GM18909 (cell line): ENCODE measurements at regions not wholly inside any gene's neighbourhood (a gene's known extent, or its start where the extent isn't known, plus 50 kb on each side); places are given as distances from the start of the nearest gene placed in this dataset.
"Not testable (repeated sequence)": the region's sequence is repeated elsewhere in the genome, so short reads cannot be mapped to it uniquely, and the experiment has no call there.

Experiments
- ATAC-seq: cut with Tn5 transposase; IDR thresholded peaks from one replicate; pipeline ENCODE4 v1.9.1; 2021; ENCODE audit warnings: mild to moderate bottlenecking; ENCODE audit not compliant: unreplicated experiment, poor library complexity

DNA sequence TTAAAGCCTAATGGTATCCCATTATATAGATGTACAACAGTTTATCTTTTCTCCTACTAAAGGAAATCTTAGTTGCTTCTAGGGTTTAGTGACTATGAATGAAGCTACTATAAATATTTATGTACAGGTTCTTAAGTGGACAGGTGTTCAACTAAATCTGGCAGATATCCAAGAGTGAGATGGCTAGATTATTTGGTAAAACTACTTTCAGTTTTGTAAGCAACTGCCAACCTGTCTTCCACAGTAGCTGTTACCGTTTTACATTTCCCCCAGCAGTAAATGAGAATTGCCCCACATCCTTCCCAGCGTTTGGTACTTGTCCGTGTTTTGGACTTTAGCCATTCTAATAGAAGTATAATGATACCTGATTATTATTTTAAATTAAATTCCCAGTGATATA, 144.9 kb upstream of the MAGI2 start:
- no peak for ATAC-seq

DNA sequence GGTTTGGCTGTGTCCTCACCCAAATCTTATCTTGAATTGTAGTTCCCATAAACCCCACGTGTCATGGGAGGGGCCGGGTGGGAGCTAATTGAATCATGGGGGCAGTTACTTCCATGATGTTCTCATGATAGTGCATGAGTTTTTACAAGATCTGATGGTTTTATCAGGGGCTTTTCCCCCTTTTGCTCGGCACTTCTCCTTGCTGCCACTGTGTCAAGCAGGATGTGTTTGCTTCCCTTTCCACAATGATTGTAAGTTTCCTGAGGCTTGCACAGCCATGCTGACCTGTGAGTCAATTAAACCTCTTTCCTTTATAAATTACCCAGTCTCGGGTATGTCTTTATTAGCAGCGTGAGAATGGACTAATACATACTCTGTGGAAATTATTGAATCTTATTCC, 141.2 kb upstream of the MAGI2 start:
- ATAC-seq: not testable (repeated sequence)

DNA sequence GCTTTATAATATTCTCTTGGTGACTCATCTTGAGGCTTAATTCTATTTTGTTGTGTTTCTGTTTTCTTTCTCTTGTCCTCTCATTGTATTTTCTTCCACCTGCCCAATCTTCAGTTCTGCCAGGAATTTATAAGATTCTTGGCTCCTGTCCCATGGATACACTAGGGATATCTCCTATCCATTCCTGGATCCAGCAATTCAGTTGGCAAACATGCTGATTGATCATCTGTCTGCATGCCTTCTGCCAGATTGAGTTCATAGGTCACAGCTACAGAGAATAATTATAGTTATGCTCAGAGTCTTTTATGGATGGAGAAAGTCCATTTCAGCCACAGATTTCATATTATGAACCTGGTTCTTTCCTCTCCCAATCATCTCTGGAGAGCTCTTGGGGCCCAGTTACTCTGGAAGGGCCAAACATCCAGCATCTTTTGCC, 140.4 kb upstream of the MAGI2 start:
- no peak for ATAC-seq

DNA sequence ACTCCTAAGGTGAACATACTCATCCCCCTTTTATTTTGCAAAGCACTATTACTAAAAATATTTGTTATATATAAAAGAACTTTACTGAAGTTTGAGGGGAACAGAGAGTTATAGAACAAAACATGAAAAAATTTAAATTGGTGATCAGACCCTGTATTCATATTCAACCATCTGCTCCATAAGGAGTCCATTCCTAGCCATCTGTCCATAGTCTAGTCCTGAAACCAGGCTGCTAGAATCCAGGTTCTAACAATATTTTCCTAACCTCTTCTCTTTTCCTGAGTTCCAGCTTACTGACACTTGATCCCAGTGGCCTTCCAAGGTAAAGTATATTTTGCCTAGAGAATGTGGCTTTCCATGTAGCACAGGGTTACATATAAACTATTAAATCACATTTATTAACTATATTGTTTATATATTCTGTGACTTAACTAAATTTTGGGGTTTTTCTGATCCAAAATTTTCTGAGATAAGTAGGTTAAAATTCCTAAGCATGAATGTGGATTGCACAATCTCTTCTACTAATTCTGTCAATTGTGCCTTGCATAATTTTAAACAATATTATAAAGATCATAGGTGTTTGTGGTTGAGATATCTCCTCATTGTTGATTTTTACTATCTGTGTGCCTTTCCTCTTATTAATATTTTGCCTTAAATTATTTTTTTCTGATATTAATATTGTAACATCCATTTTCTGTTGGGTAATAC, 137.6 kb upstream of the MAGI2 start:
- no peak for ATAC-seq

DNA sequence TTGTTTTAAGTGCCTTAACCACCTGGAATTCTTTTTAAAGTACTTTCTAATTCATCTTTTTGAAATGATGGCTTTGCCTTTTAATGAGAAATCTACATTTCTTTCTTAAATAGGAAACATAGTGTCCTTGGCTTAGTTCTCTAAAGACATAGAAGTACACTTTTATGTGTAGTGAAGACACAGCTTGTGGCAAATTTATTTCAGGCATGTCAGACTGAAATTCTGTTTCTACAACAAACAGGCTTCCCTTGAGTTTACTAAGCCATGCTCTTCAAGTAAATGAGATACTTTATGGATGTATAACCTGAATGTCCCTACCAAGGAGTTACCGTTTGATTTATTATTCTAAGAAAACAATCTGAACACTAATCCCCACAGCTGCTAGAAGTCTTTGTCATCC, 136.9 kb upstream of the MAGI2 start:
- ATAC-seq: no peak

DNA sequence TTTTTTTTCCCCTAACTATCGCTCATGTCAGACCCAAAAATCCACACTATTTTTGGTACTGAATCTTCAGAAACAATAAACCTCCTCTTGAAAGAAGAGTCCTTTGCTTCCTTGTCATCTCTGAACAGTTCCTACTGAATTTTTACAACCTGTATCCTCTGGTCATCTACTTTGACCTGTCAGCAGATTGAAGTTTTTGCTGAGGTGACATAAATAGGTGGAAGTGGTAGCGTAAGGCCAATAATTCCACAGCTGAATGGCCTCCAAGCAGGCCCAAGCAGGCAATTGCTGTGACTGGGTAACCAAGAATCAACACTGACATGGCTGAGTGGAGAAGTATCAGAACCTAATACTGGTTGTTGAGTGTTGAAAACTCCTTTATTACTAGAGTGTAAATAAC, 117.4 kb upstream of the MAGI2 start:
- no peak for ATAC-seq

DNA sequence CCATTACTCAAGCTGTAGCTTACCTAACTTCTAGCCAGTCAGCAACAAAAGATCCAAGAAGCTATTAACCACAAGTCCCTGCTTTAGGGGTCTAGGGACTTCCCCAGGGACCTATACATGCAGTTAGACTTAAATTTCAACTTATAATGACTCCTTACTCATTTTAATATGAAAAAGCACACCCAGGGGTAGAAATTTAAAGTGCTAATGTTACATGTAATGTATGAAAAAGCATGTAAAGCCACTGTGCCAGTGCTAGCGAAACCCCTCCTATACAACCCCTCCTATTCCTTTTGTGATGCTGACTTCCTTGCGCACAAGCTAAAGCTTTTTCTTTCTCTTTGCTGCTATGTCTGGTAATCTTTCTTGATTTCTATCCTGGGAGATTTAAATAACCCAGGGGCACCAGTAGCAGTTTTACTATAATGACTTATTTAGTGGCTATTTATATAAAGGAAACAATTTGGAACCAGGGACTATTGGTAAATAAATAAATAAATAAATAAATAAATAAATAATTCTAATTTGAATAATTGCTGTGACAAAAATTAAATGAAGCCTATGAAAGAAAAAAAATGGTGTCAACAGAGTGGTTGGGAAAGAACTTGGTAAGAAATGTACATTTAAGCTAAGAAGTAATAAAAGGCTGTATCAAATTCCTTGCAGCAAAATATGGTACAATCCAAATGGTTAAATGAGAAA, 110.5 kb upstream of the MAGI2 start:
- no peak for ATAC-seq

DNA sequence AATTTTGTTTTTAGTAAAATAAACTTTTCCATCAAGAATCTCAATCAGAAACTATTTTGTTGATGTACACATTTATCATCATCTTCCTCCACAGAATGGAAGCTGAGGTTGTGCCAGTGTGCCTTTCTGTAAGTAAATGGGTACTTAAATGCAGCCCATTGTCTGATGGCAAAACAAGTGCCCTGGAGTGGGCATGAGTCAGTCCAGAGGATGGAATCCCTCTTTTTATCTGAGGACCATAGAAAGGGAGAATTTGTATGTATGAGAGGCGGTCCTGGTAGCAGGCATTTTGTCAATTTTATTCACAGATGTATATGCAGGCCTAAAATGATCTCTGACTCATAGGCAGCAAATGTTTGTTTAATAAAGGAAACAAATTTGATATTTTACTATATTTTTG, 102.1 kb upstream of the MAGI2 start:
- ATAC-seq: no peak

DNA sequence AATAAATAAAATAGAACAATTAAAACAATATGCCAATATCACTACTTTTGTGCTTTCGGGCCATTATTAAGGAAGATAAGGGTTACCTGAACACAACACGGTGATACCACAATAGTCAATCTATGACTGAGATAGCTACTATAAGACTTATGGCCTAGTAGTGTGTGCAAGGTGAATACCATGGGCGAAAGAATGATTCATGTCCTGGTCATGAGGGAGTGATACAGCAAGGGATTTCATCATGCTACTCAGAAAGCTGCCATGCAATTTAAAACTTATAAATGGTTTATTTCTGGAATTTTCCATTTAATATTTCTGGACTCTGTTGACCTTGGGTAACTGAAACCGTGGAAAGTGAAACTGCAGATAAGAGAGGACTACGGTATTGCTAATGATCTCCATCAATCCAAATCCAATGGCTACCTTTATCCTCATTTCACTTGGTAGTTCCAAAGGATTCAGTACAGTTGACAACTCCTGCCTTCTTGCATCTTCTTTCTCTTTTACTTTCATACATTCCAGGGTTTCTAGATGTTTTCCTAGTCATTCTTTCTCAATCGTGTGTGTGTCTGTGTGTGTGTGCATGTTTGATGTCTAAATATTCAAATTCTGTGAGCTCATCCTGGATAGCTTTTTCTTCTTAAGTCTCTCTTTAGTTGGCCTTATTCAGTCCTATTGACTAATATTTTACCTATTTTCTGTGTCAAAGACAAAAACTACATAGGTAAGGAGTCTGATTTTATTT, 100.5 kb upstream of the MAGI2 start:
- no peak for ATAC-seq

DNA sequence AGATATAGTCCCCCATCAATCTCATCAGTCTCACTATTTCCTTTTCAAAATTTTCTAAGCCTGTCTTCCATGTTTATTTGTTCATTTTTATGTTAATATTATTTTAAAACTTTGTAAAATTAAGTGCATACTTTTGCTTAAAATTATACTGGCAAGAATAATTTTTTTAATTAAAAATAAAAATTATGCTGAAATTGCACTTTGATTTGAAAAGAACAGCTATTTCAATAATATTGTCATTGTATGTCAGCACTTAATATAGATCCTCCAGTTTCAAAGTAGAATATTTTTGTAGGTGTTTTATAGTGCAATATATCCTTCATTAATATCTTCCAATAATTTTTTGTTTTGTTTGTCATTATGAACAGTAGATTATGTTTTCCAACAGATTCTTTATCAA, 99.0 kb upstream of the MAGI2 start:
- ATAC-seq: no peak

DNA sequence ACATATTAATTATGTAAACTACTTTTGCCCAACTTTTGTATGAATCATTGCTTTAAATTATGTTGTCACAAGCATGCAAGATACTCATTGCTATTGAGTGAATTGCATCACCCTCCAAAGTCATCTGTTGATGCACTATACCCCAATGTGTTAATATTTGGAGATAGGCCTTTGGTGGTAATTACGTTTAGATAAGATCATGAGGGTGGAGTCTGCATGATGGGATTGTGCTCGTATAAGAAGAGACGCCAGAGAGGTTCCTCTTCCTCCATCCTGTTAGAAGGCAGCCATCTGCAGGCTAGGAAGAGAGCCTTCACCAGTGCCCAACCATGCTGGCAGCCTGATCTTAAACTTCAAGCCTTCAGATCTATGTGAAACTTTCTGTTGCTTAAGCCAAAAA, 95.3 kb upstream of the MAGI2 start:
- ATAC-seq: no peak

DNA sequence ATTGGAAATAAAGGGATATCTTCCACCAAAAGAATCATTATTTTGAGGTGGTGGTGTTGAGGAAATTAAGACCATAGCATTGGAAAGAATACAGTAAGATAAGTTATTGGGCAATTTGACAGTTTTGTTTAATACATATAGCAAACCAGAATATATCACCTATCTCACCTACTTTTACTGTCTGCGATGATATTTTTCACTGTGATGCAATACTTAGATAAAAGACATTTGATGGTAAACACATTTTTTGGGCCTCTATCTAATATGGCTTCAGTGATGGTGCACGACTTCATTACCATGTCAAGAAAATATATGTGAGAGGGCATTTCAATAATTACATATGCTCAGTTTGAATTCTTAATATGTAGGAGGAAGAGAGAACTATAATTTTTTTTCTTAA, 93.7 kb upstream of the MAGI2 start:
- ATAC-seq: no peak

DNA sequence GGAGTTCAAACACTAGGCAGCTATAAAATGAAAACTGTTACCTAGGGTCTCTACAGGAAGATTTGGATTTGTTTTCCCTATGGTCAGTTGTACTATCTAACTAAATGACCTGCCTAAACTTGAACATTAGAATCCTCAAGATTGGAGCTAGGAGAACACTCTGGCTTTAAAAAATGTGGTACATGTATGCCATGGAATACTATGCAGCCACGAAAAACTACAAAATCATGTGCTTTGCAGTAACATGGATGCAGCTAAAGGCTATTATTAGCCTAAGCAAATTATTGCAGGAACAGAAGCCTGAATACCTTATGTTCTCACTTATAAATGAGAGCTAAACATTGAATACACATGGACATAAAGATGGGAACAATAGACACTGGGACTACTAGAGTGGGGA, 87.1 kb upstream of the MAGI2 start:
- no peak for ATAC-seq

DNA sequence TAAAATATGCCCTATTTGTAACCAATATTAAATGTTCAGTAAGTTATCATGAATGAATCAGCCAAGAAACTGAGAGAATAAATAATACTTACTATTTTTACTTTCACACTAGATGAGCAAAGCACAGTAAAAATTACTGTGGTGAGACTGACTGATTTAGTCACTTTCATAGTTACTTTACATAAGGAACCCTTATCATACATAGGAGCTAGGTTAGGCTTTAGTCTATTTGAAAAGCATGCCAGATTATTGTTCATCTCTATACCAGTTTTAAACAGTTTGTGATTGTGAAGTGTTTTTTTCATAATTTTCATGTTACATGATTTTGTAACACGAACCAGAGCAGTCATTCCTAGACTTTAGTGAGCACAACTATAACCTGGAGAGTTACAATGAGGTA, 80.7 kb upstream of the MAGI2 start:
- no peak for ATAC-seq

DNA sequence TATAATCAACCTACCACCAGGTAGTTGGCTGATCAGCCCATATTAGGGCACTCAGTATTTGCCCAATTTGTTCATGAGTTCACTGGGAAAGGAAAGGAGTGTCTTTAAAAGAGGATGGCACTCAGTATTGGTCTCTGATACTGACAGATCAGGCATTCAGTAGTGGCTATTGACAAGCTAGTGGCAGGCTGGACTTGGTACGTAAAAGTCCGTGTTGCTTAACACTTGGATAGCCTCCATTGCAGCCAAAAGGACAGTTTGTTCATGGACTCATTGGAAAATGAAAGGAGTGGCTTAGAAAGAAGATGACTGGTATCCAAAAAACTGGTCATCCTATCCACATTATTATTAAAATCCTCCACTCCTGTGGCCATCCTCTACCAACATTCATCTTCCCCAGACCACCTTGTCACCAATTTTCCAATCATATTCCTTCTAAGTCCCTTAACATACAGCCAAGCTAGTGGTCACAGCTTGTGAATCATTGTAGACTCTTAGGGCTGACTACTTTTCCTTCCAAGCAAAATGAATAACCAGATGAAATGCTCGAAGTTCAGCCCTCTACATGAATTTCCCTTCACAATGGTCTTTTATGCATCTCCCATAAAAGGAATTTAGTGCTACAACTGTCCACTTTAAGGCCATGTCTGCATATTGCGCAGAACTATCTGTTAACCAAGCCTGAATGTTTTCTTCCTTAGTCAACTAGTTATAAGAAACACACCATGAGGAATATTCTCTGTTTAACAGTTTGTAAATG, 78.6 kb upstream of the MAGI2 start:
- no peak for ATAC-seq

DNA sequence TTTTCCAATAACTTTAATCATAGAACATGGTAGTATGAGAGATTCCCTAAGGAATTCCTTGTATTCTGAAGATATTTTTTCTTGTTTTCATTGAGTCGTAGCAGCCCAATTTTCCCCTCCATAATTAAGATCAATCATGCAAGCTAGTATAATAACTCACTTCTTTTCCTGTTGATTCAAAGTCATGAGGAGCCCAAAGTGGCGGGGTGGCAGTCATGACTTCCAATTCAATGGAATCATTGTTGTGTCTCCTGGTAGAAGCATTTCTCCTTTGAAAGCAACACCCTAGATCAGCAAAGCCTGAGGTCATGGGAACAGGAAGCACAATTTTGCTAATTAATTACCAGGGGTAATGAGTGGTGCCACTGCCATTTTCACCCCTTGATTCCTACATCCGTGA, 77.6 kb upstream of the MAGI2 start:
- no peak for ATAC-seq

DNA sequence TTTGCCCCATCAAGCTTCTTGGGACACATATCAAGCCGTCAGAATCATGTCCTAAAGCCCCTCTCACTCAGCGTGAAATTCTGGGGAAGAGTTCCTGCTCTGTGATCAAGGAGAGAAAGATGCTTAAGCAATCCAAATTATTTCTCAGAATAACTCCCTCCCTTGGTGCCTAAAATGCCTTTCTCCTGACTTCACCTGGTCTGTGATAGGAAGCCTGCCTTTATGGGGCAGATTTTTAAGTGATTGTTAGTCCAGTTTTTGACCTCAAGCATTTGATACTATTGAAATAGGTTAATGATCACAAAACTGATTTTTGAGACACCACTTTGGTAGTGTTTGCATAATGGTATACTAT, 76.4 kb upstream of the MAGI2 start:
- no peak for ATAC-seq

DNA sequence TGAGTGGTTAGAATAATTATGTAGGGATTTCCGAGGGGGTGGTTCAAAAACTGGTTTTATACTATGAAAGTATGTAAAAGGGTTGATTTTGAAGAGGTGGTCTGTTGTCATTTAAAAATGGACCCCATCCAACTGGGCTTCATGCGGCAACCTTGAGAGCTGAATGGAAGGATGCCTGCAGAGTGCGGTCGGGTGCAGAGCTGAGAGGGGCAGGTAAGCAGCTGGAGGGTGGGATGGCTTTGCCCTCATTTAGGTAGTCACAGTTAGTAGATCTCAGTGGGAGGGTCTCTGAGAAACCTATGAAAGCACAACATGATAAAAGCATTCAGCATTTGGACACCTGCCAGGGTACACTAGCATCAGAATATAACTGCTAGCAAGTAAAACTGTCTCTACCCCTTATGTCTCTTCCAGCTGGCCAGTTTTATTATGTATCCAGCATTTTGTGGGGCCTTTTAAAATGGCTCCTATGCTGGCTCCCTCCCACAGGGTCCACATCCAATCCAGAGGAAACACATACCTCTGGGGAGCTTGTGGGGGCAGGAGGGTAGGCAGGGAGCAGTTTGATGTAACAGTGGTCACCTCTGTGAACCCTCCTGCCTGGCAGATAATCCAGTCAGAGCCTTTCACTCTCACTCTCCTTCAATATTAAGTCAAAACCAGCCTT, 75.9 kb upstream of the MAGI2 start:
- ATAC-seq: no peak

DNA sequence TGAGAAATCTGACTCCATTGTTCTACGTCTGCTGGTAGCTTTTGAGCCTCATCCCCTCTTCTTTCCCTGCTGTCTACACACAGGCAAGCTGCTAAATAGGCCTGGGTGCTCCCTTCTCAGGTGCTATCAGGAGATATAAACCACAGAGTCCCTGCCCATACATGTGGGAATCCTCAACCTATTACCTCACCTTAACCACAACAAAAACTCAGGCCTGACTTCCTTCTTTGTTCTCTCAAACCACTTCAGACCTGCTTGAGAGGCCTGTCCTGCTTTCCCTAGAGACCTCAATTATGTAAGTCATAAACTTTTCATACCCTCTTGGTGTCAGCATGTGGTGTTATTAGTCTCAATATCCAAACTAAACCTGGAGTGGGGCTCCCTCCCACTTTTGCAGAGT, 75.0 kb upstream of the MAGI2 start:
- no peak for ATAC-seq

DNA sequence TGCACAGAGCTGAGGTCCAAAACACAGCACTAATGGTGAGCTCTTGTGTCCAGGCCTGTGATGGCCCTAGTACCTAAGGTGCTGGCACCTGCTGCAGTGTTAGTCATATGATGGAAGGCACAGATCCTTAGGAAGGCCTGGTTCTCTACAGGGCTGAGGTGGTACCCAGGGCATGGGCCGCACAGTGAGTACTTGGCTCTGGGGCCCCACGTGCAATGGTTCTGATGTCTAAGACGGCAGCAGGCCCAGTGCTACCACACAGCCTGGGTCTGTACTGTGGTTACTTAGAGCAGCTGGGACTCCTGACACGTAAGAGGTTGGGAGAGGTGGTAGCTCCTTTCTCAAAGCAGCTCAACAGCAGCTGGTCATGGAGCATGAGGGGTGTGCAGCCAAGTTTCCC, 70.6 kb upstream of the MAGI2 start:
- ATAC-seq: no peak
